HG03066 (cell line): ENCODE measurements at regions not wholly inside any gene's neighbourhood (a gene's known extent, or its start where the extent isn't known, plus 50 kb on each side); places are given as distances from the start of the nearest gene placed in this dataset.
"Not testable (repeated sequence)": the region's sequence is repeated elsewhere in the genome, so short reads cannot be mapped to it uniquely, and the experiment has no call there.

Source experiments
- ATAC-seq: cut with Tn5 transposase; IDR thresholded peaks from one replicate; pipeline ENCODE4 v1.9.1; 2021; ENCODE audit warnings: low read depth; ENCODE audit not compliant: unreplicated experiment

GRCh38 chr6:141403827-141404226 is 728.9 kb upstream of the GJE1 start:
- no peak for ATAC-seq

GRCh38 chr6:141403103-141403502 is 729.6 kb upstream of the GJE1 start:
- no peak for ATAC-seq

DNA sequence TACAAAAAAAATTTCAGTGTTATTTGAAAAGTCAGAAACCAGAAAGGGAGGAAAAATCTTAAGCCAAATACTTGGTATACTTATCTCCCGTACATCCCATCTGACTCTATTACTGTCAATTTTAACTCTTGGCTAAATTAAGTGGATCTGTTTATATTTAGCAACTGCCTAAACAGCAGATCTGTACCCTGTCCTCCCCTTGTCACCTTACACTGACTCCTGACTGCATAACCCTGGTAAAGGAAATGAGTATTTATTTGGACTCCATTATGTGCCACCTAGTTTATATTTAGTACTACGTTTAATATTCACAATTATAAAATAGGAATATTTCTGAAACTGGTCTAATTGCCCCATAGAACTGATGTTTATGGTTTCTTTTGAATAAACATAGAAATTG is 730.2 kb upstream of the GJE1 start:
- no peak for ATAC-seq

GRCh38 chr6:141401851-141402250 is 730.9 kb upstream of the GJE1 start:
- no peak for ATAC-seq

GRCh38 chr6:141401168-141401567 is 731.6 kb upstream of the GJE1 start:
- ATAC-seq, result no peak

DNA sequence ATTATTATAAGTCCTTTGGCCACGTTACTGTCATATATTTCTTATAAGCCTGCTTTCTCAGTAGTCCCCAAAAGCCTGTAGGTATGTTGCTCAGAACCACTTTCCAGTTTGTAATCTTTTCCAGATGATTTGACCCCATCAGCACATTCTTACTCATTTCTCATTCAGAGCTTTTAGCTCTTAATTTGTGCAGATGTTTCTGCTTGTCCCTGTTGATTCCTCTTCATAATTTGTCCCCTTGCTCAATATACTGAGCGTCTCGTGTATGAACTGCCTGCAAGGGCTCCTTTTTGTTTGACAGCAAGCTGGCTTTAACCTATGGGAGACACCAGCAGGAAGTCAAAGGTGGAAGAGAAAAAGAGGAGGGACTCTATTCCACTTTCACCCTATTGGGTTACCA is 733.8 kb upstream of the GJE1 start:
- no peak for ATAC-seq

DNA sequence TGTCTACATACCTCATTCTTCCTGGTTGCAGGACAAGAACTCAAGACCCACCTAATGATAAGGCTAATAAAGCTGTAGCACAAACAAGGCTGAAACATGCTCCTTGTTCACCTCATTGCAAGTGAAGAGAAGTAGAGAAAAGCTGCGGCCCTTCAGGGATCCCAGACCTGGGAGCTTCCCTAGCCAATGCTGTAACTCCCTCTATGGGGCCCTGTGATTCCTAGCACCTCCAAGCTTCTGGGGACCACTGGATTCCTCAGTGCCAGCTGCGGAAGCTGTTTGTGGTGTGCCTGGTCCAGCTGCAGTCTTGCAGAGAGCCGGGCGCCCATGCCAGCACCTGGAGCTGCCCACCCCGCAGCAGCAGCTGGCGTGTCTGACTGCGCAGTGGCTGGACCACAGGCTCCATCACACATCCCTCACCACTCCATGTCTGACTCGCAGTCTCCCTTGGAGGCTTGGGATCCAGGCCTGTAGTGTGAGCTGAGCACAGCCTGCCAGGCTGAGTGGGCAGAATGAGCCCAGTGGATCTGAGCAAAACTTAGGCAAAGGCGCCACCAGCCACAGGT is 737.2 kb upstream of the GJE1 start:
- ATAC-seq, result no peak

- ATAC-seq, result no peak
Measured at GRCh38 chr6:141394565-141395051, 738.1 kb upstream of the GJE1 start.

- no peak for ATAC-seq
Measured at GRCh38 chr6:141394125-141394536, 738.6 kb upstream of the GJE1 start.

DNA sequence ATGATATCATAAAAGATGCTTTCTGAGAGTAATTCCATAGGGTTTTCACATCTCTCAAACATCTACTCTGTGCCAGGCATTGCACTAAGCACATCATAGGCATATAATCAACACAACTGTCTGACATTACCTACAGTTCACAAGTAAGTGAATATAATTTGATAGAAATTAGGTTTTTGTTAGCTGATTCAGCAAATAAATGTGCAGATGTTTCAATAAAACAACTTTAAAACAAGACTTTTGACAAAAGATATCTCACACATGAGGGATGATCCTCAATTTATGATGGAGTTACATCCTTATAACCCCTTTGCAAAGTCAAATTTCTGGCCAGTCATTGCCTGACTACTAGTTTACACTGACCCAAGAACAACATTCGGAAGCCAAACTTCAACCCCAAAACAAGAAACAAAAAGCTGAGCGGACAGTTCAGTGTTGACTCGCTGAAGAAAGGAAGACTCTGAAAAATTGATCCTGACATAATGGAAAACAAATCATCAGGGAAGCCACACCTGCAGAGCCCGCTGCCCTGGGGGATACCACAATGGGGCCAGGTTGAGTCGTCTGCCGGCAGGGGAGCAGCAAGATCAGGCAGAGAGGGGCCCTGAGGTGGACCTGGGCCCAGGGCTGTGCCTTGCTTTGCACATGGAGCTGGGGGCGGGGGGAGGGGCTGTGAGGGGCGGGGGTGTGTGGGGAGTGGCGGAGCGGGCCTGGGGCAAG is 739.2 kb upstream of the GJE1 start:
- no peak for ATAC-seq

GRCh38 chr6:141391135-141391534 is 741.6 kb upstream of the GJE1 start:
- not testable (repeated sequence) for ATAC-seq

DNA sequence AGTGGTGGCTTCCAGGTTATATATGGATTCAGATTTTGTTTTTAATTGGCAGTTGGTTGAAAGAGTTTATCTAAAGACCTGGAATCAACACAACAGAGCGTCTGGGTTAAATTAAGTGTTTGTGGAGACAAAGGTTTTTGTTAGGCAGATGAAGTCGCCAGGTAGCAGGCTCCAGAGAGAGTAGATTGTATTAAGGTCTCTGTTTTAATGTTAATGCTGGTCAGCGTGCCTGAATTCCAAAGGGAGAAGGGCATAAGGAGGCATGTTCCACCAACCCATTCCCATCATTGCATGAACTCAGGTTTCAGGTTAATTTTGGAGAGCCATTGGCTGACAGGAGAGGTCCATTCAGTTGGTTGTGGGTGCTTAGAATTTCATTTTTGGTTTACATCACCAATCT is 744.1 kb upstream of the GJE1 start:
- no peak for ATAC-seq

- no peak for ATAC-seq
Measured at GRCh38 chr6:141370438-141370837, 762.3 kb upstream of the GJE1 start.

DNA sequence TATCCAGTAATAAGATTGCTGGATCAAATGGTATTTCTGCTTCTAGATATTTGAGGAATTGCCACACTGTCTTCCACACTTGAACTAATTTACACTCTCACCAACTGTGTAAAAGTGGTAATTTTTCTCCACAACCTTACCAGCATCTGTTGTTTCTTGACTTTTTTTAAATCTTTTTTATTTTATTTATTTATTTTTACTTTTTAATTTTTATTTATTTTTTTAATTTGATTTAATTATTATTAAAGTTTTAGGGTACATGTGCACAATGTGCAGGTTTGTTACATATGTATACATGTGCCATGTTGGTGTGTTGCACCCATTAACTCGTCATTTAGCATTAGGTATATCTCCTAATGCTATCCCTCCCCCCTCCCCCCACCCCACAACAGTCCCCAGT is 765.9 kb upstream of the GJE1 start:
- ATAC-seq, result not testable (repeated sequence)

- no peak for ATAC-seq
Measured at GRCh38 chr6:141364694-141365093, 768.0 kb upstream of the GJE1 start.

DNA sequence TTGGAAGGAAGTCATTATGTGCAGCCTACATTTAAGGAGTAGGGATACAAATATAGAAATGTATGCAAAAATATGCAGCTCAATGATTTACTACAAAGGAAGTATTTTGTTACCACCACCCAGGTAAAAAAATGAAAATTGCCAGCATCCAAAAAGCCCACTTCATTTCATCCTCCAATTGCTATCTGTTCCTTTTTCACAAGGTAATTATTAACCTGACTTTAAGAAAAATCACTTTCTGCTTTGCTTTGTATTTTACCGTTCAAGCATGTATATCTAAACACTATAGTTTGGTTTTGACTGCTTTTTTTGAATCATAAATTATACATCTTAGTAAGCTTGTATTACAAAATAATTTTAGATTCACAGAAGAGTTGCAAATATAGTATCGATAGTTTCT is 768.5 kb upstream of the GJE1 start:
- no peak for ATAC-seq

- ATAC-seq, result no peak
Measured at GRCh38 chr6:141361559-141361958, 771.2 kb upstream of the GJE1 start.

- ATAC-seq, result no peak
Measured at GRCh38 chr6:141359953-141360352, 772.8 kb upstream of the GJE1 start.

DNA sequence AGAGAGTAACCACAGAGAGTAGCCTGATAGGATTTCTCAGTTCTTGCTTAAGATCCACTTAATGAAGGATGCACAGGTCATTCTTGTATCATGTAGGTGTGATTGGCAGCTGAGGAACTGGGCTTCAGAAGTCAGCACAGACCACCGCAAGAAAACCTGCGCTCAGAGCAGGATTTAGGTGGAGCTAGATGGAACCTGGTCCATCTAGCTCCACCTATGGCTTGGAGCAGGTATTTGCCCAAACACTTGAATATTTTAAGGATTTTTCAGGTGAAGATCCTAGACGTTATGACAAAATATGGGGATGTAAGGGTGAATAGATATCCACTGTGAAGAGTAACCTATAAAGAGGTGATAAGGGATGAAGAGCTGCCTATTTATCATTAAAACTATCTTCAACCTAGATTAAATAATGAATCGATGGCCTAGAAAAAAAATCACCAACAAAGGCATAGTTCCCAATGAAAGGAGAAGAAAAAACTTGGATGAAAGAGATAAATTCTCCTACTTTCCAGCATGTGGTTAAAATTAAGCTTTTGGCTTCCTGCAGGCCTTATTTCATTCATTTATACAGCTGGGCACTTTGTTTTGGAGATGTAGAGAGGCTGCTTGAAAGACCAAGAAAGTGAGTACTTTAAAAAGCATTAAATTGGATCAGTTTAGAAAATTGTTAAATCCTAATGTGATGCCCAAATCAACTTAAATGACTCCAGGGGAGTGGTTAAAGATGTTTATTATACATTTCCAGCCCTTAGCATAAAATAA is 778.4 kb upstream of the GJE1 start:
- ATAC-seq, result no peak

- ATAC-seq, result no peak
Measured at GRCh38 chr6:141351721-141352120, 781.0 kb upstream of the GJE1 start.

GRCh38 chr6:141349710-141350109 is 783.0 kb upstream of the GJE1 start:
- no peak for ATAC-seq
